Heart left ventricle (tissue), 13 donors: ENCODE measurements at regions not wholly inside any gene's neighbourhood (a gene's known extent, or its start where the extent isn't known, plus 50 kb on each side); places are given as distances from the start of the nearest gene placed in this dataset.

ENCODE experiments used
- CTCF ChIP-seq, 12 donors: fragments of 200-600 bp; sonication (generic) in 4 of 12; IDR thresholded peaks; one replicate each; pipeline versions ENCODE4 v1.5.0 to v1.8.0; 2018 to 2022; ENCODE audit warnings: antibody characterized with exemption in 12 of 12, mild to moderate bottlenecking in 5 of 12
- POLR2A ChIP-seq, 2 donors: fragments of 450-650 bp; IDR thresholded peaks; one replicate each; pipeline ENCODE4 v1.6.1; 2017; ENCODE audit warnings: antibody characterized with exemption in 2 of 2, mild to moderate bottlenecking in 2 of 2, moderate library complexity in 2 of 2
- donor health status: ischemic (EF 13 %, LVEDD 7.1; RV severe dilation, severe dysfunction).
- donor health status: DM: no; HTN: yes; CAD: no.
- donor health status: DM: no; HTN: no; CAD: no.
- donor health status: ischemic (EF 25% LVEDD 6.9; RV normal size, moderate dysfunction).
- donor health status: ischemic (EF 25% LVEDD 5.7; RV mildly dilated, moderate dysfunction).
- donor health status: ischemic (EF 35%, LVEDD 5.7; RV mildly dilated, moderate dysfunction).
- donor health status: nonischemic (EF 11% LVEDD 7.7; RV severe dilation, severe dysfunction).
- donor health status: DM: yes; HTN: yes; CAD: no.
- donor health status: PGD.
- donor health status: ischemic (EF 29% LVEDD 5.4; RV normal size, mild dysfunction).
- donor health status: nonischemic (EF 23%, LVEDD 6.1; RV moderate dilation, normal function).

DNA sequence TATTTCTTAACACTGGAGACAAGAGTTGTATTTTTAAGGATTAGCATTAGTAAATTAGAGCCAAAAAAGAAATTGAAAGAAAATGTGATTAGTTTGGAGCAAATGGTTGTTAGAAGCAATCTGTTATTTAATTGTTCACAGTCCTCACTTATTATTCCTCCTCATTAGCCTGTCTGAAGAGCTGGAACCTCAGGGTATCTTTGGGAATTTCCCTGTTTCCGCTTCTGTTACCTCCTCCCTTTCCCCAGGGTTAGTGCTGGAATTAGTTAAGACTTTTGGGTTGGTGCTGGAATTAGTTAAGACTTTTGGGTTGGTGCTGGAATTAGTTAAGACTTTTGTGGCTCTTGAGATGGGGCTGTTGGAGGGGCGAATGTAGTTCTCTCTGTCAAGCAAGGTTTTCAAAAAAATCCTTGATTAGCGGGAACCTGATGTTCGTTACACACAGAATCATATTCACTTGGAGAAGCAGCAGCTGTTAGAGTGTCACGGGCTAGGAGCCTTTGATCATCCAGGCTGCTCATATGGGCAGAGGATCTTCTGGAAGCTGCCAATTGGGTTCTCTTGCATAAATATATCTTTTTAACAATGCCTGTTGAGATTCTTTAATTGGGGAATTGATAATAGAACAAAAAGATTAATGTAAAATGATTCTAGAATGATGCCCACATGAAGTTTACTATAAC lies 251.0 kb upstream of the NPSR1 start:
- TF ChIP-seq CTCF (IDR thresholded peaks at IDR 0.05) (no peak), POLR2A (IDR thresholded peaks at IDR 0.05) (no peak)
